ENCODE measurements at regions not wholly inside any gene's neighbourhood (a gene's known extent, or its start where the extent isn't known, plus 50 kb on each side); places are given as distances from the start of the nearest gene placed in this dataset.
"Not testable (repeated sequence)": the region's sequence is repeated elsewhere in the genome, so short reads cannot be mapped to it uniquely, and the experiment has no call there.

DNA sequence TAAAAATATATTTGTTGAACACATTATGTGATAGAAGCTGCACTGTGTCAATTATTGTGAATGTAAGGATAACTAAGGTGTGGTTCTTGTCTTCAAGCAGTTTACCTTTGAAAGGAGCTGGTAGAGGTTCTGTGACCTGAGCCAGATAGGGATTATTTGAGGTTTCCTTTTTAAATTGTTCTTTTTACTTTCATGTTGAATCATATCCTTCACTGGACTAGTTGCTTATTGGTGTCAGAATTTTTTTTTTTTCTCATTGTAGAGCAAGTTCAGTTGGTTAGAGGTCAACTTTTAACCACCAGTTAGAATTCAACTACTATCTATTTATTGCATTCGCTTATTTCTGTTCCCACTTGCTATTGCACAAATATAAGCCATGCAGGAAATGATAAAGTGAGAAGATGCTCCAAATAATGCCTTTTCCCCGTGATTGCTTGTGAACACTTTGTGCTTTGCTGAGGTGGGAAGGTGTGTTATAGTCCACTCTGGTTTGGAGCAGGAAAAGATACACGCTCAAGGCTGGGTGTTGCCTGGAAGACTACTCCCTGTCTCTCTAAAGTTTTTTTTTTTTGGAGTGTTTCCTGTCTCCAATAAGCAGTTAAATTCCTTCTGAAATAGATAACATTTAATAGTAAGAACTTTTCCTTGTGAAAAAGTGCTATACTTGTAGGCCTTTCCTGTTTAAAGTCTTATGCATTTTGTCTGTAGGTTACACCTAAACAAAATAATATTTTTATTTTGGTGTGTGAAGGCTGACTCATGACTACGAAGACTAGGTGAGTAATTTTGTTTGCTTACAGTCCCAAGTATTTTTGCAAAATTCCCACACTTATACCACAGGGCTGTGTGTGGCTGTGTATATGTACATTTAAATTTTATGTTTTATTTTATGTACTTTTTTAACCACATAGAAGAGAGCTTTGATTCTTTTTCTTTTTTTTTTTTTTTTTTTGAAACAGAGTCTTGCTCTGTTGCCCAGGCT lies 83.8 kb upstream of the LCORL start:
- no peak for DNase-seq (ENCODE audit: low read depth)

- DNase-seq (ENCODE audit: low read depth), result no peak
Measured at GRCh38 chr4:18103876-18104605, 82.5 kb upstream of the LCORL start.

- no peak for DNase-seq (ENCODE audit: low read depth)
Measured at GRCh38 chr4:18100657-18101056, 79.1 kb upstream of the LCORL start.

DNA sequence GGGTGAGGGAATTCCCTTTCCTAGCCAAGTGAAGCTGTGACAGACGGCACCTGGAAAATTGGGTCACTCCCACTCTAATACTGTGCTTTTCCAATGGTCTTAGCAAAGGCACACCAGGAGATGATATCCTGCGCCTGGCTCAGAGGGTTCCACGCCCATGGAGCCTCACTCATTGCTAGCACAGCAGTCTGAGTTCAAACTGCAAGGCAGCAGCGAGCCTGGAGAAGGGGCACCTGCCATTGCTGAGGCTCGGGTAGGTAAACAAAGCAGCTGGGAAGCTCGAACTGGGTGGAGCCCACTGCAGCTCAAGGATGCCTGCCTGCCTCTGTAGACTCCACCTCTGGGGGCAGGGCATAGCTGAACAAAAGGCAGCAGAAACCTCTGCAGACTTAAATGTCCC lies 68.9 kb upstream of the LCORL start:
- not testable (repeated sequence) for DNase-seq (ENCODE audit: low read depth)

- no peak for DNase-seq (ENCODE audit: low read depth)
Measured at GRCh38 chr4:18082236-18082635, 60.7 kb upstream of the LCORL start.

- no peak for DNase-seq (ENCODE audit: low read depth)
Measured at GRCh38 chr4:18081708-18082107, 60.2 kb upstream of the LCORL start.

DNA sequence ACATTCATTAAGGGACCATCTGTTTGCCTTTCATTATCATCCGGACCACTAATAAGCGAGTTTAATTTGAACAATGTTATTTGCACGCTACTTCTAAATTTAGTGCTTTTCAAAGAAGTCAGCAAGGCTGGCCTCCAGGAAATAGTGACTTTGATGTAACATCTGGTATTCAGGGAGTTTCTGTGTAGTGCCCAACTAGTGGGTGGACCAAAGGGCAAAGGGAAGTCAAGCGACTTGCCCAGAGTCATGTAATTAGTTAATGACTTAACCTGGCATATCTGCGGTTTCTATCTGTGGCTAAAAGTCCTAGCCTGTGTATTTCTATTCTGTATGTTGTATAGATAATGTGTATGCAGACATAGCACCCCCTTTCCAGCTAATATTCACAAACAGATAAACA lies 56.3 kb upstream of the LCORL start:
- no peak for DNase-seq (ENCODE audit: low read depth)

GRCh38 chr4:18075823-18076433 lies 54.4 kb upstream of the LCORL start:
- peak; percentile 14 for DNase-seq (ENCODE audit: low read depth)

- DNase-seq (ENCODE audit: low read depth), result no peak
Measured at GRCh38 chr4:18071894-18072293, 50.3 kb upstream of the LCORL start.
